Activated T-cell treated with anti-CD3 and anti-CD28 coated beads, Interleukin-2, amount 50 U/mL, for 72 hours (primary cell): ENCODE measurements at regions not wholly inside any gene's neighbourhood (a gene's known extent, or its start where the extent isn't known, plus 50 kb on each side); places are given as distances from the start of the nearest gene placed in this dataset.
"Not testable (repeated sequence)": the region's sequence is repeated elsewhere in the genome, so short reads cannot be mapped to it uniquely, and the experiment has no call there.

ENCODE experiments used
- ATAC-seq, 2 donors: fragments of 150-1000 bp; cut with Tn5 transposase; replicated peaks in 1 of 2; 2 replicates each; pipeline ENCODE4 v1.10.0; 2021; ENCODE audit warnings: moderate library complexity in 2 of 2, mild to moderate bottlenecking in 1 of 2
- DNase-seq, 2 donors: peaks; one replicate each; pipeline ENCODE4 v3.0.0; 2021 to 2022; ENCODE audit warnings: mixed read lengths in 1 of 2
- H3K27ac Mint-ChIP-seq: one replicate; pipeline ENCODE4 v1.8.0; 2022; ENCODE audit warnings: mild to moderate bottlenecking, moderate library complexity, mixed read lengths
- H3K27me3 Mint-ChIP-seq: one replicate; pipeline ENCODE4 v1.8.0; 2022; ENCODE audit warnings: low read depth, mixed read lengths
- H3K36me3 Mint-ChIP-seq, 2 donors: one replicate each; pipeline ENCODE4 v1.8.0; 2022; ENCODE audit warnings: mixed read lengths in 2 of 2, mild to moderate bottlenecking in 1 of 2; ENCODE audit not compliant: insufficient read depth in 2 of 2
- H3K4me1 Mint-ChIP-seq: one replicate; pipeline ENCODE4 v1.8.0; 2022; ENCODE audit warnings: low read depth, mixed read lengths
- H3K4me3 Mint-ChIP-seq, 2 donors: one replicate each; pipeline ENCODE4 v1.8.0; 2022; ENCODE audit warnings: mild to moderate bottlenecking in 2 of 2, mixed read lengths in 2 of 2, moderate library complexity in 2 of 2
- H3K9me3 Mint-ChIP-seq, 2 donors: one replicate each; pipeline ENCODE4 v1.8.0; 2022; ENCODE audit warnings: mixed read lengths in 2 of 2

DNA sequence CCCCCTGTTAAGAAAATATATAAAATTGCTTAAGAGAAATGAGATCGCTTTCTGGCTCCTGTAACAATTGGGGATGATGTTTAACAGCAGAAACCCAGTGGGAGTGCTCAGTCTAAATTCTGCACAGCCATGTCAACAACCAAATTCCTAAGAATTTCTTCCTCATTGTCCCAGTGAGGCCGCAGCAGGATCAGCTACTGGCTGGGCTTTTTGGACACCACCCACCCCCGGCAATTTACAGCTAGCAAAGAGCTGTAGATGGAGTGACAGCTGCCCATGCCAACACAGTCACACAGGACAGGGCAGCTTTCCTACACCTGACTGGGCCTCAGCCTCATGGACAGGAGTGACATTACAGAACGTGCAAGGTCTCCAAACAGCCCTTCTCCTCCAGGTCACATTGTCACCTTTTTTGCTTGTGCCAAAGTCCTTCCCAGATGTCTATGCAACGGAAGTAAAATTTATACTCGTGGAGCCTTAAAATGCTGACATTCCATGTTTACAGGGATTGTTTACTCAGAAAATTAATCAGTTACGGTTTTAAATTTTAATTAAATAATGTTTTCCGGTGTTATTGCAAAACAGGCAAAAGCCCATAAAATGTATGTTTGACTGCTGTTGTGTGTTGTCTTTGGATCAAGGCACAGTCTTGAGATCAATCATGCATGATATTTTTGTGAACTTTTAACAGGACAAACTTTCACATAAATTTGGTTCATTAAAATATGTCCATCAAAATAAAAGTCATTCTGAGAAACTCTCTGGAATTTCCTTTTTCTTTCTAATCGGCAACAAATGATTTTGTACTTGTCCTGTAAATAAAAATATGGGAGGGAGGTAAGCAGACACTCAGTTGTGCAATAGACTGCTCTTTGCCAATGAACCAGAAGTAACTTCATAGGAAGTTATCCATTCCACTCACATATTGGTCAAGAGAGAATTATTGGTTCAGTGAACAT is 943.2 kb downstream of the MCTP2 start:
- Mint-ChIP-seq H3K36me3 (no peaks in the 10 kb centered on the region), H3K9me3 (no peaks in the 10 kb centered on the region), H3K4me3 (no peak overlapping the region), H3K27me3 (no peaks in the 10 kb centered on the region), H3K4me1 (no peaks in the 10 kb centered on the region), H3K27ac (no peak overlapping the region)
- ATAC-seq (no peak), DNase-seq (no peak)

GRCh38 chr15:95175914-95176658 is 944.7 kb downstream of the MCTP2 start:
- DNase-seq (no peak), ATAC-seq (no peak)
- H3K4me3 Mint-ChIP-seq: no peak overlapping the region
- peaks cover 0 to 4% of the 10 kb centered on the region in 2 donors for H3K9me3 Mint-ChIP-seq
- peaks cover 0 to 2% of the 10 kb centered on the region in 2 donors for H3K36me3 Mint-ChIP-seq
- H3K4me1 Mint-ChIP-seq: no peaks in the 10 kb centered on the region
- no peak overlapping the region for H3K27ac Mint-ChIP-seq
- H3K27me3 Mint-ChIP-seq: no peaks in the 10 kb centered on the region

- Mint-ChIP-seq H3K4me1 (no peaks in the 10 kb centered on the region), H3K27me3 (no peaks in the 10 kb centered on the region), H3K36me3 (peaks cover 0 to 2% of the 10 kb centered on the region in 2 donors), H3K4me3 (no peak overlapping the region), H3K9me3 (peaks cover 0 to 4% of the 10 kb centered on the region in 2 donors), H3K27ac (no peak overlapping the region)
- no peak for DNase-seq
- no peak for ATAC-seq
Observed at GRCh38 chr15:95176794-95177577, 945.6 kb downstream of the MCTP2 start.

GRCh38 chr15:95180530-95180929 is 949.2 kb downstream of the MCTP2 start:
- no peaks in the 10 kb centered on the region for H3K27me3 Mint-ChIP-seq
- no peak overlapping the region for H3K27ac Mint-ChIP-seq
- peaks cover 0 to 2% of the 10 kb centered on the region in 2 donors for H3K36me3 Mint-ChIP-seq
- no peak for ATAC-seq
- peaks cover 0 to 4% of the 10 kb centered on the region in 2 donors for H3K9me3 Mint-ChIP-seq
- no peak for DNase-seq
- no peak overlapping the region for H3K4me3 Mint-ChIP-seq
- no peaks in the 10 kb centered on the region for H3K4me1 Mint-ChIP-seq

DNA sequence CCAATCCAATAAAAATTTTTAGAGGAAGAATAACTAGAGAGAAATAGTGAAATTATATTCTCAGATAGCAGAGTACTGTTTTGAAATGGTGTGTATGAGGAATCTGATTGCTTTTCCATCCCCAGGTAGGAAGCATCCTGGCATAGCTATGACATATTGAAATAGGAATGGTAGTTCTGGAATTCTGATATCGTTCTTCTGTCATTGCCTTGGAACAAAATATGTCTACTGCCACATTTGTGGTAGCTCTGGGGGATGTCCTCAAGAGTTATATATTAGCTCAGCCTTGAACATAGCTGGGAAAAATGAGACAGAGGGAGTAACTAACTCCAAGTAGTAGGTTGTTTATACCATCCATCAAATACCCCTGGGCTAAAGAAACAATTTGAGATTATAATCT is 950.7 kb downstream of the MCTP2 start:
- Mint-ChIP-seq H3K4me1 (no peaks in the 10 kb centered on the region), H3K36me3 (peaks cover 0 to 2% of the 10 kb centered on the region in 2 donors), H3K9me3 (peaks cover 0 to 4% of the 10 kb centered on the region in 2 donors), H3K27ac (no peak overlapping the region), H3K4me3 (no peak overlapping the region), H3K27me3 (no peaks in the 10 kb centered on the region)
- ATAC-seq: no peak
- DNase-seq: no peak

DNA sequence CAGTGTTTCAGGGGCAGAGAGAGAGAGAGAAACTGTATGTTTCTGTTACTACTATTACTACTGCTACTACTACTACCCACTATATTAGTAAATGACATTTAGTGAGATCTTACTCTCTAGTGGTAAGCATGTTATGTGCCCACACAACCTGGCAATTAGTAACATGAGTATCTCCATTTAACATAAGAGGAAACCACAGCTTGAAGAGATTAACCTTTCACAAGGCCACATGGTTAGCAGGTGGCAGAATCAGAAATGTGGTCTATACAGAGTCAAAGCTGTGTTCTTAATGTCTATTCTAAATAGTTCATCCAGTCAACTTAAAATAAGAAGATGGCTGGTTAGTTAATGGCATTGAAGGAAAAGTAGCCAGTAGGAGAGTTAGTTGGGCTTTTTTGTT is 961.6 kb downstream of the MCTP2 start:
- H3K4me3 Mint-ChIP-seq: no peak overlapping the region

DNA sequence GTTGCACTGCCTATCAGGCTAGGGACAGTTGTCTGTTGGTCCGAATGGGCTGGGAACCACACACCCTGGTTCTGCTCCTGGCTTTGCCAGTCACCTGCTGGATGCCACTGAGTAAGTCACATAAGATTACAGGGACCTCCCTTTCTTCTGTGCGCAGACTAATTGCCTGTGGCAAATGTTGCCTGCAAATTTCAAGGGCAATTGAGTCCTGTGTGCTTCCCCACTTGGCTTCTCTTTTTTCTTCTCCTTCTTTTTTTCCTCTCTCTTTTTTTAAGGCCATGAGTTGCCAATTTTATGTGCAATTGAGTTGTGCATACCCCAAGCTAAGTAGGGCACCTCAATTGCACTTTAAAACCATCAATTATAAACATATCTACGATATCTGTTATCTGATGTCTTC is 963.4 kb downstream of the MCTP2 start:
- Mint-ChIP-seq H3K27me3 (no peaks in the 10 kb centered on the region), H3K36me3 (no peaks in the 10 kb centered on the region), H3K4me3 (no peak overlapping the region), H3K27ac (no peak overlapping the region), H3K4me1 (no peaks in the 10 kb centered on the region), H3K9me3 (peaks cover 0 to 3% of the 10 kb centered on the region in 2 donors)
- DNase-seq: no peak
- ATAC-seq: no peak

More for the DNA sequence above, 961.6 kb downstream of the MCTP2 start:
- Mint-ChIP-seq H3K27ac (no peak overlapping the region), H3K9me3 (peaks cover 0 to 3% of the 10 kb centered on the region in 2 donors), H3K4me1 (no peaks in the 10 kb centered on the region), H3K36me3 (no peaks in the 10 kb centered on the region), H3K27me3 (no peaks in the 10 kb centered on the region)
- ATAC-seq: no peak
- no peak for DNase-seq

- no peak for DNase-seq
- H3K4me3 Mint-ChIP-seq: no peak overlapping the region
- H3K27ac Mint-ChIP-seq: no peak overlapping the region
- H3K27me3 Mint-ChIP-seq: no peaks in the 10 kb centered on the region
- H3K36me3 Mint-ChIP-seq: no peaks in the 10 kb centered on the region
- no peaks in the 10 kb centered on the region for H3K4me1 Mint-ChIP-seq
- peaks cover 3 to 10% of the 10 kb centered on the region in 2 donors for H3K9me3 Mint-ChIP-seq
- no peak for ATAC-seq
Observed at GRCh38 chr15:95196176-95196915, 965.0 kb downstream of the MCTP2 start.

DNA sequence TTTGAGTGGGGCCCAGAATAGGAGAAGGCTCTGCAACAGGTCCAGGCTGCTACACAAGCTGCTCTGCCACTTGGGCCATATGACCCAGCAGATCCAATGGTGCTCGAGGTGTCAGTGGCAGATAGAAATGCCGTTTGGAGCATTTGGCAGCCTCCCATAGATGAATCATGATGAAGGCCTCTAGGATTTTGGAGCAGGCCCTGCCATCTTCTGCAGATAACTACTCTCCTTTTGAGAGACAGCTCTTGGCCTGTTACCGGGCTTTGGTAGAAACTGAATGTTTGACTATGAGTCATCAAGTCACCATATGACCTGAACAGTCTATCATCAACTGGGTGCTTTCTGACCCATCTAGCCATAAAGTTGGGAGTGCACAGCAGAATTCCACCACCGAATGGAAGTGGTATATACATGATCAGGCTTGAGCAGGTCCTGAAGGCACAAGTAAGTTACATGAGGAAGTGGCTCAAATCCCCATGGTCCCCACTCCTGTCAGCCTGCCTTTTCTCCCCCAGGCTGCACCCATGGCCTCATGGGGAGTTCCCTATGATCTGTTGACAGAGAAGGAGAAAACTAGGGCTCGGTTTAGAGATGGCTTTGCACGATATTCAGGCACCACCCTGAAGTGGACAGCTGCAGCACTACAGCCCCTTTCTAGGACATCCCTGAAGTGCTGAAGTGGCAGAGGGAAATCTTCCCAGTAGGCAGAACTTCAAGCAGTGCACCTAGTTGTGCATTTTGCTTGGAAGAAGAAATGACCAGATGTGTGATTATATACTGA is 971.4 kb downstream of the MCTP2 start:
- Mint-ChIP-seq H3K9me3 (peaks cover 13 to 14% of the 10 kb centered on the region in 2 donors), H3K4me3 (no peak overlapping the region), H3K27ac (no peak overlapping the region), H3K27me3 (no peaks in the 10 kb centered on the region), H3K4me1 (no peaks in the 10 kb centered on the region), H3K36me3 (peaks cover 0 to 3% of the 10 kb centered on the region in 2 donors)
- no peak for DNase-seq
- no peak for ATAC-seq

DNA sequence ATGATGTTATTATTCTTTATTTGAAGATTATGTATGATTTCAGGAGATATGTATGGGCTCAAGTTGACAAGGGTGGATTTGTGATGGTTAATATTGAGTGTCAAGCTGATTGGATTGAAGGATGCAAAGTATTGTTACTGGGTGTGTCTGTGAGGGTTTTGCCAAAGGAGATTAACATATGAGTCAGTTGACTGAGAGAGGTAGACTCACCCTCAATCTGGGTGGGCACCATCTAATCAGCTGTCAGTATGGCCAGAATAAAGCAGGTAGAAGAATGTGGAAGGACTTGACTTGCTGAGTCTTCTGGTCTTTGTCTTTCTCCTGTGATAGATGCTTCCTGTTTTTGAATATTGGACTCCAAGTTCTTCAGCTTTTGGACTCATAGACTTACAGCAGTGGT is 973.7 kb downstream of the MCTP2 start:
- ATAC-seq: no peak
- H3K4me1 Mint-ChIP-seq: no peaks in the 10 kb centered on the region
- no peak overlapping the region for H3K27ac Mint-ChIP-seq
- no peak for DNase-seq
- no peaks in the 10 kb centered on the region for H3K27me3 Mint-ChIP-seq
- peaks cover 0 to 3% of the 10 kb centered on the region in 2 donors for H3K36me3 Mint-ChIP-seq
- peaks cover 13 to 16% of the 10 kb centered on the region in 2 donors for H3K9me3 Mint-ChIP-seq
- H3K4me3 Mint-ChIP-seq: no peak overlapping the region

DNA sequence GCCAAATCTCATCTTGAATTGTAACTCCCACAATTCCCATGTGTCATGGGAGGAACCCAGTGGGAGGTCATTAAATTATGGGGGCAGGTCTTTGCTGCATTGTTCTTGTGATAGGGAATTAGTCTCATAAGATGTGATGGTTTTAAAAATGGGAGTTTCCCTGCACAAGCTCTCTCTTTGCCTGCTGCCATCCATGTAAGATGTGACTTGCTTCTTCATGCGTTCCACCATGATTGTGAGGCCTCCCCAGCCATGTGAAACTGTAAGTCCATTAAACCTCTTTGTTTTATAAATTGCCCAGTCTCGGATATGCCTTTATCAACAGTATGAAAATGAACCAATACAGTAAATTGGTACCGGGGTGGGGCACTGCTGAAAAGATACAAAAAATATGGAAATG is 974.5 kb downstream of the MCTP2 start:
- not testable (repeated sequence) for H3K27ac Mint-ChIP-seq, H3K4me3 Mint-ChIP-seq, H3K27me3 Mint-ChIP-seq, ATAC-seq, H3K36me3 Mint-ChIP-seq, H3K4me1 Mint-ChIP-seq, DNase-seq
- peaks cover 9 to 13% of the 10 kb centered on the region in 2 donors for H3K9me3 Mint-ChIP-seq

- Mint-ChIP-seq H3K4me1 (no peaks in the 10 kb centered on the region), H3K27ac (no peak overlapping the region), H3K27me3 (no peaks in the 10 kb centered on the region), H3K36me3 (peaks cover 0 to 3% of the 10 kb centered on the region in 2 donors), H3K9me3 (peaks cover 8 to 9% of the 10 kb centered on the region in 2 donors), H3K4me3 (no peak overlapping the region)
- DNase-seq: no peak
- ATAC-seq: no peak
Observed at GRCh38 chr15:95208071-95208470, 976.7 kb downstream of the MCTP2 start.
